Mesodermal cell (in vitro differentiated cells): ENCODE measurements at regions not wholly inside any gene's neighbourhood (a gene's known extent, or its start where the extent isn't known, plus 50 kb on each side); places are given as distances from the start of the nearest gene placed in this dataset.

Source experiments
- H3K27ac ChIP-seq: 2 replicates; pipeline ENCODE4 v1.7.0; 2013; ENCODE audit warnings: mild to moderate bottlenecking, low read depth, low read length, moderate library complexity; ENCODE audit not compliant: severe bottlenecking
- H3K36me3 ChIP-seq: 2 replicates; pipeline ENCODE4 v1.7.1; 2013; ENCODE audit warnings: mild to moderate bottlenecking, low read length, moderate library complexity; ENCODE audit not compliant: control insufficient read depth, insufficient read depth
- H3K4me1 ChIP-seq: one replicate; pipeline ENCODE4 v1.7.1; 2013; ENCODE audit warnings: mild to moderate bottlenecking, low read length; ENCODE audit not compliant: insufficient read depth, control insufficient read depth, poor library complexity, severe bottlenecking
- H3K4me3 ChIP-seq: 2 replicates; pipeline ENCODE4 v1.7.0; 2013; ENCODE audit warnings: low read length, control low read depth, mild to moderate bottlenecking; ENCODE audit not compliant: insufficient read depth, poor library complexity, severe bottlenecking; ENCODE audit errors: extremely low read depth
- H3K9me3 ChIP-seq: 2 replicates; pipeline ENCODE4 v1.7.1; 2013; ENCODE audit warnings: mild to moderate bottlenecking, low read length, moderate library complexity; ENCODE audit not compliant: control insufficient read depth
- WGBS, 2 experiments: methylation state at CpG; one replicate each; pipeline ENCODE4 v1.1.5; 2013; ENCODE audit warnings: missing lambda C conversion rate in 2 of 2; ENCODE audit not compliant: insufficient coverage in 2 of 2; 5-methylcytosine and 5-hydroxymethylcytosine counted together

GRCh38 chrX:85454295-85454694 is 74.8 kb upstream of the POF1B start:
- Histone ChIP-seq H3K4me1 (no peaks in the 10 kb centered on the region), H3K9me3 (no peaks in the 10 kb centered on the region), H3K27ac (no peak overlapping the region), H3K4me3 (no peak overlapping the region), H3K36me3 (no peaks in the 10 kb centered on the region)

GRCh38 chrX:85444613-85445012 is 65.1 kb upstream of the POF1B start:
- Histone ChIP-seq H3K4me1 (no peaks in the 10 kb centered on the region), H3K27ac (no peak overlapping the region), H3K36me3 (no peaks in the 10 kb centered on the region), H3K9me3 (no peaks in the 10 kb centered on the region), H3K4me3 (no peak overlapping the region)
- WGBS, 2 experiments: no CpG with 5 or more reads among the region's 2 CpGs
